ENCODE measurements at regions not wholly inside any gene's neighbourhood (a gene's known extent, or its start where the extent isn't known, plus 50 kb on each side); places are given as distances from the start of the nearest gene placed in this dataset.
A peak's percentile ranks its signal among the peaks of the same experiment; 100 is the strongest.

DNA sequence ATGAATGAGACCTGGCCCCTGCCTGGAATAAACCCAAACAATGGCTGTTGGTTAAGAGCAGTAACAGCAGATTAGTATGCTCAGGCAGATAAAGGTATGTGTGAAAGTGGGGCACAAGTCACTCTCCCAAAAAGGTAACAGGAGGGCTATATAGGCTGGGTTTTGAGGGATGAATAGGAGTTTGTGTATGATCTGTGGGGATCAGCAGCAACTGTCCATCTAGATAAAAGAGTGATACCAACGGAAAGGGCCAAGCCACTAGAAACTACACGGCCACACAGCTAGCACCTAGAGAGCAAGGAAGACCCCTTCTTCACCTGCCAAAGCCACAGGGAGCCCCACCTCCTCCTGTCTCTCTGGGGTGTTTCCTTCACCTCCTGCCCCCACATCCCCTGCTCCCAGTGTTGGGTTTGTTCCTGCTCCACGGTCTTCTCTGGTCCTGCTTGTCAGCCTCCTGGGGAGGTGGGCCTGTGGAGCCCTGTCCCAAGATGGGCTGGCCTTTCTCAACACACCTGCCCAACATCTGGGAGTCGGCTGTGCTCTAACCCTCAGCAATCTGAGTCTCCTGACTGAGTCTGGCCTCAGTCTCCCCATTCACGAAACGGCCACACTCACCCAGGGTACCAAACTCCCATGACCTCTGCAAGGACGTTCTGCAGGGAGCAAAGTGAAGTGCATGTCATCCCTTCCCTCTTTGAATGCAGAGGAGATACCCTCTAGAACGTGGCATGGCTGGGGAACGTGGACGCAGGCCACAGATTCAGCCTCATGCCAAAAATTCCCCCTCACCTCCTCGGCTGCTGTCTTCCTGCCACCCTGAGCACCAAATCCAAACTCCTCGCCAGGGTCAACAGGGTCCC, 108.2 kb downstream of the NCOR2 start:
- DNase-seq (ENCODE audit: low read depth in 2 of 3, low spot score in 1 of 3) = no peak

DNA sequence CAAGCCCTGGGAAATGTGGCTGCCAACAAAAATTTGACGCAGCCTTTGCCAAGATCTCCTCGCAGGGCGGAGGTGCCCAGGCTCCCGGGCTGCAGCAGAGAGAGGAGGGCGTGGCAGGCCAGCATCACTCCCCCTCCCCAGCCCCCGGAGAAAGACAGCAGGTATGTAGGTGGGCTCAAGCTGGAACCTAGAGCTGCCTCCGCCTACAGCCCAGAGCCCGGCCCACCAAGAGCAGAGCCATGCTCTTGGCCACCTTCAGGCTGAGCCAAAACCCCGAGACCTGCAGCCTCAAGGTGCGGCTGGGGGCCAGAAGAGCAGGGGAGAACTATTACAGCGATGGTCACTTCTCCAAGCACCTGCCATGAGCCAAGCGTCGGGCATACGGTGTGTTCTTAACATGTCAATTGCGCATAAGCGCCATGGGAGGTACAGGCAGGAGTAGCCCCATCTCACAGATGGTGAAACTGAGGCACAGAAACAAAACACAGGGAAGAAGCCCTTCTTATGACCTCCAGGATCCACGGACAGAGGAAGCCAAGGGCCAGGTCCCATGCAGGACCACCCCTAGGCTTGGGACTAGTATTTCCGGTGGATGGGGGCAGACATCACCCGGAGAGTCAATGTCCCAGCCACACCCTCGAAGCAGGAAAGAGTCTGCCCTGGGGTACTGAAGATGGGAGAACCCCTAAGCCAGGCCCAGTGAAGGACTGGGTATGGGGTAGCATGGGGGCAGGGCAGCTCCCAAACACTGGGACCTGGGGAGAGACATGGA, 109.0 kb downstream of the NCOR2 start:
- no peak for DNase-seq (ENCODE audit: low read depth in 2 of 3, low spot score in 1 of 3)

DNA sequence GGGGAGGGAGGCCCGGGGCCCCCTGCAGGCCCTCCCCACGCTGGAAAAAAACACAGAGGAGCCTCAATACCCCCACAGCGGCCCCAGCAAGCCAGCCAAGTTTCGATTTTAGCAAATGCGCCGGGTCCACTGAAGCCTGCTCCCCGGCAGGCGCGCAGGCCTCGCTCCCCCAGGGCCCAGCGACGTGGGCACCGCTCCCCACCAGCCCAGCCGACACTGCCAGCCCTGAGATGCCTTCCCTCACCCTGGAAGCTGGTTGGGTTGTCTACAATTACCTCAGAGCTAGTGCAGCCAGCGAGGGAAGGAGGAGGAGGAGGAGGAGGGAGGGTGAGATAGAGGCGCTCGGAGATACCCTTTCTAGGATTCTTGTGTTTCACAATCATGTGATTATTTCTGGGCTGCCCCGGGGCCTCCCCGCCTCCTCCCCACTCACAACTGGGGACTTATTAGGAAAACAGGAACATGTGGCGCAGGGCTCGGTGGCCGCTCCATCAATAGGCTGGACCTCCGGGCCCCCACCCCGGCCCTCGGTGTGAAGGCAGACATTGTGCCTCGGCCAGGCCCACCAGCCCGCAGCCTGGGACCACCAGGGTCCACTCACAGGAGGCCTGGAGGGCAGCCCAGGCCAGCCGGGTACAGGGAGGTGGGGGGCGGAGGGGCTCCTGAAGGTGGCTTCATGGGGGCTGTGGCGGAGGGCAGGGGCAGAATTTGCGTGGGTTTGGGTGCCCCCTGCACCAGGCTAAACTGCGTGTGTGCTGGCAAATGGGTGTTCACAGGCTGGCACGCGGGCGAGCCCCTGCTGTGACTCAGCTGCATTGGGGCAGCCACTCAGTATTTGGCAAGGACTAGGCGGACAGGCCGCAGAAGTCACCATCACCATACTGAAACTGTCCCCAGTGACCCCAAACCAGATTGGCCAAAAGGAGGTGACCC, 109.9 kb downstream of the NCOR2 start:
- peak; percentile 27 to 32 (median 32) for DNase-seq (ENCODE audit: low read depth in 2 of 3, low spot score in 1 of 3)

DNA sequence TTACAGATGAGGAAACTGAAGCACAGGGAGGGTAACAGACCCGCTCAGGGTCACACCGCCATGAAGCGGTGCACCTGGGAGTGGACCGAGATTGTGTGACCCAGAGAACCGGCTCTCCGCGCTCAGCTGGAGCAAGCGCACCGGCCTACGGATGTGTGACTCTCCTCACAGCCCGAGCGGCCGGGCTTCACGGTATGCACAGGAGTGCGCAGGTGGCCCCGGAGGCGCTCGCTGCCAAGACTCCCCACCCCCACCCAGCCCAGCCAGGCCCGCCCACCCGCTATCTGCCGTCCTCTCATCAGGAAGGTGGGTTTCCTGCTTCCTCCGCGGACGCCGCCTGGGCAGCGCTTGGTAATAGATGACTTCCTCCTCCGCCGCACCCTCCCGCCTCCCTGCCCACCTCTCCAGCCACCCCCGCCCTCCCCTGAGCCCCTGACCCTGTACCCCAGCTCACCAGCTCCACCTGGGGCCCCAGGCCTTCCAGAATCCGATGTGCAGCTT, 110.7 kb downstream of the NCOR2 start:
- DNase-seq (ENCODE audit: low read depth in 2 of 3, low spot score in 1 of 3) = no peak

DNA sequence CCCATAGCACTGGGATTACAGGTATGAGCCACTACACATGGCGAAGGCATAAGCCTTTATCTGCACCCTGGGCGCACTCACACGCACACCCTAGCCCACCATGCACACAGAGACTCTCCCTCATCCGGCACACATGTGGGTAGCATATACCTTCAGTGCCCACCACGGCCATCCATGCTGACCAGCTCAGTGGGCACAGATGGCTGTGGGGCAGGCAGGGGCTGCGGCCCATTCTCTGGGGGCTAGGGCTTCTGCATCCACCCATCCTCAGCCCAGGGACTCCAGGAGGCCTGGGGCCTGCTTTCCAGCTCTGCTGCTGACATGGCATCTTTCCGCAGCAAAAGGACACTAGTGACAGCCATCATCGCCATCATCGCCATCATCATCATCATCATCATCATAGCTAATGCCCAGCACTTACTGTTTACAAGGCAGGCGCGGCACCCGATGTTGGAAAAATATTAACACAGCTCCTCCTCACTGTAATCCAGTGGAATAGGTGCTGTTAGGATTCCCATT, 111.2 kb downstream of the NCOR2 start:
- DNase-seq (ENCODE audit: low read depth in 2 of 3, low spot score in 1 of 3) = no peak

DNA sequence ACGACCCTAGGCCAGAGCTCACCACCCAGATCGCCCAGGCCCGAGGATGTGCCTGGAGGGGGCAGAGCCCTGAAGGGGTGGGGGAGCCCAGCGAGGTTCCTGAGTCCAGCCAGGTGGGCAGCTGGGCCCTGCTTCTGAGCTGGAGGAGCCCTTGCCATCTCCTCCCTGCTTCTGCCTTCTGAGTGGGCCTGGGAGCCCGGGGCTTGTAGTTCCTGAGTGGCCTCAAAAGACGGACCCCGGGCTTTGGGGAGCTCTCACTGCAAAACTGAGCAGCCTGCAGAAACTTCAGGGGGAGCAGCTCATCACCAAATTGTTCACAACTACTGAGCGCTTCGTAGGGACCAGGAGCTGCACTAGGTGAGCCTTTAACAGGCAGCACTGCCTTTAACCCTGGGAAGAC, 112.1 kb downstream of the NCOR2 start:
- no peak for DNase-seq (ENCODE audit: low read depth in 2 of 3, low spot score in 1 of 3)

DNA sequence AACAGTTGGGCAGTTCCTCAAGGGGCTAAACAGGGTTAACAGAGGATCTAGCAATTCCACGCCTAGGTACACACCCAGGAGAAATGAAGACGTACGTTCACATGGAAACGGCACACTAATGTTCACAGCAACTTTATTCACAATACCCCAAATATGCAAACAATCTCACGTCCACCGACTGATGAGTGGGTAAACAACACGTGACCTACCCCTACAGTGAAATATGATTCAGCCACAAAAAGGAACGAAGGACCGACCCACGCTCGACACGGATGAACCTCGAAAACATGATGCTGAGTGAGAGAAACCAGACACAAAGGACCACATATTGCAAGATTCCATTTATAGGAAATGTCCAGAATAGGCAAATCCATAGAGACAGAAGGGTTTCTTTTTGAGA, 112.7 kb downstream of the NCOR2 start:
- no peak for DNase-seq (ENCODE audit: low read depth in 2 of 3, low spot score in 1 of 3)

DNA sequence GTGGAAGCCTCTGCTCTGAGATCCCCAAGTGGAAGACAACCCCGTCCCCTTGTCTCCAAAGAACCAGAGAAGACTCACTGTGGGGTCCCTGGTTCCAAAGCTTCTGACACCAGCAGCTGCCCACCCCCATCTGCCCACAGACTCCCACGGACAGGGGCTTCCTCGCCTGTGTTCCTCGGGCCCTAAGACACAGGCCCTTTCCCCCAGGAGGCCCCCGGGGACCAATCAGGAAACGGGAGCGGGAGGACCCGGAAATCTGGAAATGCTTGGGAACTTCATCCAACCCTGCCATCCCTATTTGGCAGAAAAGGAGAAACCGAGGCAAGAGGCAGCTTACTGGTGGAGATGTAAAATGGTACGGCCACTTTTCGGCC, 113.1 kb downstream of the NCOR2 start:
- DNase-seq (ENCODE audit: low read depth in 2 of 3, low spot score in 1 of 3) = no peak

DNA sequence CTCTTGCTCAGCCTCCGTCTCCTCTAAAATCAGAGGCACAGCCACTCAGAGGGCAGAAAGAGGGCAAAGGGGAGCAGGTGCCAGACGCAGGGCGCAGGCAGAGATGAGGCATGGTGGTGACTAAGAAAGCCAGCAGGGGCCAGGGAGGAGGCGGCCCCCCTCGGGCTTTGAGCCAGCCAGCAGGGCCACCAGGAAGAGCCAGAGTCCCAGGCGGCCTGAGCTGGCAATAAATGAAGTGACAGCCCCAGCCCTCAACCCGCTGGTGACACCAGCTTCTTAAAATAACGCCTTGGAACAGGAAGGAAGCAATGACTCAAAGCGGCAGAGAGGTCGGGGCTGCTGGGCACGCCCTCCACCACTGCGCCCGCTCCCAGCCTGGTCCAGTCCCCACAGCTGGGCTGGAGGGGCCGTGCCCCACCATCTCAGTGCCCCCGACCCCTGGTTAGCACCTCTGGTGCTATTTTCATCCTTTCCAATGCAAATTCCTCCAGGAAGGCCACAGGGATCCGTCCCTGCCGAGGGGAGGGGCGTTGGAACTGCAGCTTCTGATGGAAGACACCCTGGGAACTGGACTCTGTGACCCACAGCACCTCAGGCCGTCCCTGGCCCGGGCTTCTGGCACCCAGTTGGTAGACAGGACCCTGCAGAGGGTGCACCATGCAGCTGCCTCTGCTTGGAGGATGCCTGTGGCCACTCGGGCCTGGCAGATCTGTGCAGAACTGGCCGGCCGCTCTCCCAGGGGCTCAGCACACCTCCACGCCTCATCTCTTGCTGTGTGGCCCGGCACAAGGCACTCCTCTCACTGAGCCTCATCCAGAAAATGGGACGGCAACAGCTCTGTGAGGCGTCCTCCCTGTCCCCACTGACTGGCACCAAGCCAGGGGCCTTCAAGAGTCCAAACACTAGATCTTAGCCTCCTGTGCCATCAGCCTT, 113.7 kb downstream of the NCOR2 start:
- peak; percentile 58 to 72 (median 69) for DNase-seq (ENCODE audit: low read depth in 2 of 3, low spot score in 1 of 3)

DNA sequence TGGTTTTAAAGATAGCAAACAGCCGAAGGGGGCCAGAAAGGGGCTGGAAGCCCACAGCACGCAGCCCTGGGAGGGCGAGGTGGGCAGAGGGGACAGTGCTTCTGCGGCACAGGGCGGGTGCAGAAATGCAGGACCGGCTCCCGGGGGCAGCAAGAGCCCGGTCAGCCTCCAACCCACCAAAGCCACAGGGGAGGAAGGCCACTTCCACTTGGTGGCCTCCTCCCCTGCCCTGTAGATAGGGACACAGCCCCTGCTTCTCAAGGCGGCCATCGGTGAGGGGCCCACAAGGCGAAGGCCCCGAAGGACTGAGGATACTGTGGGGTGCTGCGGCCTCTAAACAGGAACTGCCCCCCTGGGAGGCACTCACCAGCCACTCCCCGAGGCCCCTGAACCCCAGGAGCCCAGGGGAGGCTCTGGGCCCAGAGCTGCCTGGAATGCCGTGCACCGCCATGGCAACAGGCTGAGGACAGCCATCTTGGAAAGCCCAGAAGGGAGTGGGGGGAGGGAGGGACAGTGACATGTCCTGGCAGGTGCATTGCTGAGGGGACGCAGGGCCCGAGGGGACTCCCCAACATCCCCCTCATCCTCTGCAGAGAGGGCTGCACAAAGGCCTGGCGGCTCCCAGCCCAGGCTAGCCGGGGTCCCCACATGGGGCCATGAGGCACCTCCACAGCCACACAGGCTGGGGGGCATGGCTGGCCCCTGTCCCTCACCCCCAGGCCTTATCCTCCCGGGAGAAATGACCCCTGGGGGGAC, 114.7 kb downstream of the NCOR2 start:
- DNase-seq (ENCODE audit: low read depth in 2 of 3, low spot score in 1 of 3) = no peak

DNA sequence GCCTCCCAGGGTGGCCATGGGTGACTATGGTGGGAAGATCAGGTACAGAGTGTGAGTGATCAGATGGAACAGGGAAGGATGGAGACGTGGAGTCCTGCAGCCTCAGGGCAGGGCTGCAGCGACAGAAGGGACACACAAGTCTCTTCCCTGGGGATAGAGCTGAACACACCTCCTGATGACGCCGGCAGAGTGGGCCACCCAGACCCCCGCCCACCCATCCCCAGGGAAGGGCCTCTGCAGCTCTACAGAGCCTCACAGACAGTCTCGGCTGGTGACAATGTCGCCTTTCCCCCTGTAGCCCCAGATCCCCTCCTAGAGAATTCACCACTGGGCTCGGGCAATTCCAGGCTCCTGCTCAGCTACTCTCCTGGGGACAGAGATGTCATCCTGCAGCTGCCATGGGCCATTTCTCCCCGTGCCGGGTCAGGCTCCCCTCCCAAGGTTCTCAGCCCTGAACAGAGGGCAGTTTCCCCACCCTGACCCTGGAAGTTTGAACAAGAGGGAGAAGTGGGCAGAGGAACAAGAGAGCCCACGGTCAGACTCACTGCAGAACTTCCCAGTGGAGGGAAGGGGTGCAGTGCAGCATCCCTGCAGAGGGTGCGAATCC, 115.7 kb downstream of the NCOR2 start:
- DNase-seq (ENCODE audit: low read depth in 2 of 3, low spot score in 1 of 3) = no peak

DNA sequence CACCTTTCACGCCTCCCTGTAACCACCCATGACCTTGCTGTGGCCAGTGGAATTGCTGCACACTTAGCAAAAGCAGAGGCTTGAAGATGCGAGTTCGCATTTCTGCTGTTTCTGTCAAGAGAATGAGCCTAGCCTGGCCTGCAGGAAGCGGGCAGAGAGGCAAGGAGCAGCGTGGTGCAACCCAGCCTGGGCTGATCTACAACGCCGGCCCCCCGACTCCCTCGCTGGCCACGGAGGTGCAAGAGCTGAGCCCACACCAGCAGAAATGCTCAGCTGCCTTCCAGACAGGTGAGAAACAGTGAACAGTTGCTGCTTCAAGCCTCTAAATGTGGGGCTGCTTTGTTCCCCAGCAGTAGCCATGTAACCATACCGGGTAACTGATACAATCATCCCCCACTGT, 116.4 kb downstream of the NCOR2 start:
- no peak for DNase-seq (ENCODE audit: low read depth in 2 of 3, low spot score in 1 of 3)

DNA sequence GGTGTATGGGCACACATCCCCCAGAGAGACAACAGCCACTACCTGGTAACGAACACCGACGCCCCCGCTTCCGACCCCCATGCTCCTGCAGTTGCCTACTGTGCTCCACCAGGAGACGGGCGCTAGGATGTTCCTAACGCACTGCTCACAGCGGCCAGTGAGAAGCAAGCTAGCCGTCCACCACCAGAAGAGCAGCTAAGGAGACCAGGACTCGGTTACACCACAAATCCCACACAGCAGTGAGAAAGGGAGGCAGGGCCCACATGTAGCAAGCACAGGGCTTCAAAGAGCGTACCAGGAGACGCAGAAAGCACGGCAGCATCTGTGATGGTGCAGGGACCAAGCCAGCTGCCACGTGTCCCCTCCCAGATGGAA, 117.0 kb downstream of the NCOR2 start:
- DNase-seq (ENCODE audit: low read depth in 2 of 3, low spot score in 1 of 3) = no peak

DNA sequence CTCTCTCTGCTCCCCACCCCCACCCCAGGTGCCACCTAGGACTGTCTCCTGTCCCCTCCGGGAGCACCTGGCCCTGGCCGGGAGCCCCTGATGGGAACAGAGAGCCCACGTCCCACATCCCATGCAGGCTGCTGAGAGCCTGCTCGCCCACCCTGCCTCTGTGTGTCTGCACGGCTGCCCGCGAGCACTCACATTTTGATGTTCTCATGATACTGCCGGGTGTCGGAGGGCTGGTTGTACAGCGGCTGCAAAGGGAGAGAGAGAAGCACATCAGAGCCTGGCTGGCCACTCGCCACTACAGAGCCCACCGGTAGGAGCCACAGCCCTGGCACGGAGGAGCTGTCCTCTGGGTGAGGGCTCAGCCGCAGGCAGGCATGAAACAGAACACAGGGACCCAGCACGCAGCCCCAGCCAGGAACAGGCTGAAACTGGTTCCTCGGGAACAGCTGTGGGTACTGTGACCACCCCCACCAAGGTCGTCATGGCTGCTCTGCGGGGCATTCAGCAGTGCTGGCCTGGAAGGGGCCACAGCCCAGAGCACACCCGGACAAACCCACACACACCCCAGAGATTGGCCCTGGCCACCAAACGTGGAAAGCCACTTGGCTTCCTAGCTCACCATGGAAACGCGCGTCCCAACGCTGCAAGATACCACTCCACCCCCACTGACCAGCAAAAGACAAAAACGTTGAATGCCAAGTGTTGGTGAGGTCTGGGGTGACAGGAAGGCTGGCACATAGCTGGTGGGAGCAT, 117.6 kb downstream of the NCOR2 start:
- no peak for DNase-seq (ENCODE audit: low read depth in 2 of 3, low spot score in 1 of 3)

DNA sequence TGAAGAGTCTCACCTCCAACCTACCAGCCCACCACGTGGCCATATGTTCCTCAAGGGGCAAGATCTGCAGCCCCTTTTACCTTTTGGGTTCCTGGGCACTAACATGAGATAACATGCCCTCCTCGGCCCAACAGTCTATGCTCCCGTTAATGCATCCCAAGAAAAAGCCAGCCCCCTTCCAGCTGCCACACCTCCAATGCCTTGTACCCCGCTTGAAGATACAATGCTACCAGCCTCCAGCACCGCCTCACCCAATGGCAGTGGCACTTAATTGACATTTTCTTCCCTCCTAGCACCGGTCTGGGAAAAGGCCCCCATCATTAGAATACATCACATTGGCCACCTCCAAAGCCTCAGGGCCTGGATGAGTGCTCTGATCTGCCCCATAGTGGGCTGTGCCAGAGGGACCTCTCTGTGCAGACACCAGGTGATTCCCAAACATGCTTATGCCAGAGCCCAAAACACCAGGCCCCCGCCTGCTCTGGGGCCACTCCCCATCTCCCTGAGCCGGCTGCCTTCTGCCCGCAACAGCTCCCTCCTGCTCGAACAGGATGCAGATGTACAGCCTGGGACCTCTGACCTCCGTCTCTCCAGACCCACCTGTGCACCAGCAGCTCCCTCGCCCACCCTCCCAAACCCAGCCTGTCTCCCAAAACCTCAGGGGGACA, 118.3 kb downstream of the NCOR2 start:
- DNase-seq (ENCODE audit: low read depth in 2 of 3, low spot score in 1 of 3) = no peak

DNA sequence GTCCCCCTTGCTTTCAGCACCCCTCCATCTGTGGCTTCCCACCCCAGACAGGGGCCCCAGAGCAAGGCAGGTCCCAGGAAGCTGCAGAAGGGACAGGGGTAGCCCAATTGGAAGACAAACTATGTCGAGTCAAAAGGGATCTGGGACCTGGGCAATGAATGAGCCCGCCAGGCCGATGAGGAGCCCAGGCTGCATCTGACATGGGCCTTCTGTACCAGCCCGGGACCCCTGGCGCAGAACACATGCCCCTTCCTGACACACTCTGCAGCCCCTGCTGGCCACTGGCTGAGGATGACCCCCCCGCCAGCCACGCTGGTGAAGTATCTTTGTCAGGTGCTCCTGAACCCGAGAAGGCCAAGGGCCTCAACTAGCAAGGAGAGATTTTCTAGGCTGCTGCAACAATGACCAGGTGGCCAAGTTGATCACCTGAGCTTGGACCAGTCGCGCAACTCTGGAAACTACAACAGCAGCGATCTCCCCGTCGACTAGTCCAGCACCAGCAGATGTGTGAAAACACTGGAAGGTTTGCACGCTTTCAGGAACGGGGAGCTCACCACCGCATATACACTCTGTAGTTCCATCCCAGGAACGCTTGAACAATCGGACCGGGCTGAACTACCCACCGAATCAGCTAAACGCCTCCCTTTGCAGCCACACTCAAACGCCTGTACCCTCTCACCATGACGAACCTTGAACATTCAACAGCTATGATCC, 119.0 kb downstream of the NCOR2 start:
- DNase-seq (ENCODE audit: low read depth in 2 of 3, low spot score in 1 of 3) = no peak

DNA sequence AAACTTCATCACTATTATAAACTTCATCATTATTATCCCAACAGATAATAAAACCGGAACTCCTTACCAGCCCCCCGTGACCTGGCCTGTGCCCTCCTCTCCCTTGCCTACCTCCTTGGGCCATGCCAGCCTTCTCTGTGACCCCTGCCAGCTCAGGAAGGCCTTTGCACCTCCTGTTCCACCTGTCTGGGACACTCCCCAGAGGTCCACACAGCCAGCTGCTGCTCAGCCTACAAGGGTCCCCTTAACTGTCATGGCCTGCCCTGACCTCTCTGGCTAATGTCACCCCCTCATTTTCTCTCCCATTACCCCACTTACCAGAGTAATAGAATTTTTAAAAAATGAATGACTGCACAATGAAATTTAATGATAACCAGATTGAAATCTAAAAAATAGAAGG, 121.0 kb downstream of the NCOR2 start:
- DNase-seq (ENCODE audit: low read depth in 2 of 3, low spot score in 1 of 3) = no peak
